ENCODE measurements at regions not wholly inside any gene's neighbourhood (a gene's known extent, or its start where the extent isn't known, plus 50 kb on each side); places are given as distances from the start of the nearest gene placed in this dataset.
"Not testable (repeated sequence)": the region's sequence is repeated elsewhere in the genome, so short reads cannot be mapped to it uniquely, and the experiment has no call there.

DNA sequence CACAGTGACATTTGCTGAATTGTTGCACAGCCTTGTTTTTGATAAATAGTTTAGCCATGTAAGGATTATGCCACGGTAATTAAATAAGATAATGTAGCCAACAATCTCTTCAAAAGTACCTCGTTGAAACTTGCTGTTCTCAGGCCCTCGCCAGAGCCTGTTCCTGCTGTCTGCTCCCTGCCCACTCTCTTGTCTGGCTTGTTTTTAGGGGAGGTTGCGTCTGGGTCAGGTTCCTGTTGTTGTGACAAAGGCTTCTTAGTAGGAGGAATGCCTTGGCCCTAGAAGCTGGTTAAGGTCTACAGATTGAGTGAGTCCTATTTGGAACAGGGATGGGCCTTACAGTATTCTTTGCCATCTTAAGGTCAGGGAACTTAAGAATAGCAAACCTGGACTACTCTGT, 294.0 kb upstream of the NOTCH2NLA start:
- H3K27ac ChIP-seq; H3K27me3 ChIP-seq; H3K4me1 ChIP-seq; H3K4me3 ChIP-seq (replicated peaks in 1 of 3); H3K9me3 ChIP-seq; DNase-seq; intact Hi-C loops (cut with DNase I); H3K36me3 ChIP-seq: not testable (repeated sequence)
- no CpG with 5 or more reads among the region's 4 CpGs for WGBS, 2 donors

DNA sequence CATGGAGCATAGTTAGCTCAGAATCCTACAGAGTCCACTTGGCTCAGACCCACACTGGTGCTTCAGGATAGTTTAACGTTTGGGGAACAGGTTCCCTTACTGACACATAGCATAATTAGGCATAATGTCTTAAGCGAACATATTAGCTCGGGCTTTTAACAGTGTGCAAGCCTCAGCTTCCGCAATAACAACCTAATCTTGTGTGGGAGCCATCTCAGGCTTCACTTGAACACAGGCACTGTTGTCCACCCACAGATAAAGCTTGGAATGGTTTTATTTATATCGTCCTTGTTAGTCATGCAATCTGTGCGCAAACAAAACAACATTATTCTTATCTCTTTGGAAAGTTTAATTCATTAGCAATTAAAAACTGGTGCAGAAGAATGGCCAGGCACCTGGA, 293.5 kb upstream of the NOTCH2NLA start:
- H3K27me3 ChIP-seq; intact Hi-C loops (cut with DNase I); H3K9me3 ChIP-seq; H3K4me3 ChIP-seq (replicated peaks in 1 of 3); DNase-seq; H3K27ac ChIP-seq; H3K4me1 ChIP-seq; H3K36me3 ChIP-seq: not testable (repeated sequence)
- WGBS, 2 donors: no CpG with 5 or more reads among the region's 6 CpGs

GRCh38 chr1:146521804-146522203, 293.0 kb upstream of the NOTCH2NLA start:
- H3K9me3 ChIP-seq; H3K27ac ChIP-seq; H3K4me3 ChIP-seq (replicated peaks in 1 of 3); H3K4me1 ChIP-seq; H3K36me3 ChIP-seq; DNase-seq; intact Hi-C loops (cut with DNase I); H3K27me3 ChIP-seq: not testable (repeated sequence)
- WGBS, 2 donors: no CpG with 5 or more reads among the region's 2 CpGs

- H3K4me1 ChIP-seq; H3K27ac ChIP-seq; intact Hi-C loops (cut with DNase I); H3K9me3 ChIP-seq; H3K36me3 ChIP-seq; H3K27me3 ChIP-seq; H3K4me3 ChIP-seq (replicated peaks in 1 of 3); DNase-seq: not testable (repeated sequence)
- WGBS, 2 donors: no CpG with 5 or more reads among the region's 4 CpGs
Measured at GRCh38 chr1:146513754-146514153, 284.9 kb upstream of the NOTCH2NLA start.

GRCh38 chr1:146511047-146511777, 282.4 kb upstream of the NOTCH2NLA start:
- H3K9me3 ChIP-seq; H3K27ac ChIP-seq; H3K27me3 ChIP-seq; H3K4me3 ChIP-seq (replicated peaks in 1 of 3); H3K4me1 ChIP-seq; DNase-seq; intact Hi-C loops (cut with DNase I); H3K36me3 ChIP-seq: not testable (repeated sequence)
- no CpG with 5 or more reads among the region's 7 CpGs for WGBS, 2 donors

GRCh38 chr1:146510248-146510983, 281.6 kb upstream of the NOTCH2NLA start:
- intact Hi-C loops (cut with DNase I); DNase-seq; H3K36me3 ChIP-seq; H3K27ac ChIP-seq; H3K4me3 ChIP-seq (replicated peaks in 1 of 3); H3K9me3 ChIP-seq; H3K27me3 ChIP-seq; H3K4me1 ChIP-seq: not testable (repeated sequence)
- no CpG with 5 or more reads among the region's 4 CpGs for WGBS, 2 donors

DNA sequence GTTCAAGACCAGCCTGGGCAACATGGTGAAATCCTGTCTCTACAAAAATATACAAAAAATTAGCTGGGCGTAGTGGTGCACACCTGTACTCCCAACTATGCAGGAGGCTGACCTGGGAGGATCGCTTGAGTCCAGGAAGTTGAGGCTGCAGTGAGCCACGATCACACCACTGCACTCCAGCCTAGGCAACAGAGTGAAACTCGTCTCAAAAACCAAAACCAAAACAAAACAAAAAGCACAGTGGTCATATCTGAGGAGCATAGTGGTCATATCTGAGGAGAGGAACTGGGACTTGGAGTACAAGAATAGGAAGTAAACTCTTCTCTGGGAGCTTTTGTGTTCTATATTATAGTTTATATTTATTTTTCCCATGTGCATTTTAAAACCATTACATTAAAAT, 275.3 kb upstream of the NOTCH2NLA start:
- H3K27me3 ChIP-seq; H3K27ac ChIP-seq; H3K4me3 ChIP-seq (replicated peaks in 1 of 3); H3K36me3 ChIP-seq; DNase-seq; intact Hi-C loops (cut with DNase I); H3K4me1 ChIP-seq; H3K9me3 ChIP-seq: not testable (repeated sequence)
- WGBS, 2 donors: 77 to 95% methylated on average over 3 to 4 of the region's 4 CpGs

DNA sequence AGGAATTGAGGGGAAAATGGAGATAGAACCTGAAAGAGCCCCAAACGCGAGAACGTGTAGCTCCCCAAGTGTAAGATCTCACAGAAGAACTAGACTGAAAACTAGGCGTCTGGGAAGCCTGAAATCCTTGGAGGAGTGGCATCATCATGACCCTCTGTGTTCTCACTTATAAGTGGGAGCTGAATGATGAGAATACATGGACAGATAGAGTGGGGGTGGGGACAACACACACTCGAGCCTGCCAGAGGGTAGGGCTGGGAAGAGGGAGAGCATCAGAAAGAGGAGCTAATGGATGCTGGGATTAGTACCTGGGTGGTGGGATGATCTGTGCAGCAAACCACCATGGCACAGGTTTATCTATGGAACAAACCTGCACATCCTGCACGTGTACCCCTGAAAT, 258.7 kb upstream of the NOTCH2NLA start:
- WGBS, 2 donors: no CpG with 5 or more reads among the region's 6 CpGs
- intact Hi-C loops (cut with DNase I); DNase-seq; H3K27me3 ChIP-seq; H3K4me3 ChIP-seq (replicated peaks in 1 of 3); H3K27ac ChIP-seq; H3K36me3 ChIP-seq; H3K9me3 ChIP-seq; H3K4me1 ChIP-seq: not testable (repeated sequence)

GRCh38 chr1:146487155-146487554, 258.3 kb upstream of the NOTCH2NLA start:
- no CpG with 5 or more reads among the region's 24 CpGs for WGBS, 2 donors
- DNase-seq, H3K27ac ChIP-seq: not testable (repeated sequence)

GRCh38 chr1:146486300-146487014, 257.6 kb upstream of the NOTCH2NLA start:
- H3K36me3 ChIP-seq; H3K27me3 ChIP-seq; H3K27ac ChIP-seq; H3K9me3 ChIP-seq; intact Hi-C loops (cut with DNase I); H3K4me1 ChIP-seq: not testable (repeated sequence)
- DNase-seq: peak; percentile 50 to 54
- no CpG with 5 or more reads among the region's 35 CpGs for WGBS, 2 donors
- peak overlapping the region in 1 of 3 donors; percentile 14 for H3K4me3 ChIP-seq (replicated peaks in 1 of 3)

More at GRCh38 chr1:146487155-146487554, 258.3 kb upstream of the NOTCH2NLA start:
- H3K27me3 ChIP-seq; H3K9me3 ChIP-seq; H3K4me1 ChIP-seq; H3K36me3 ChIP-seq; intact Hi-C loops (cut with DNase I); H3K4me3 ChIP-seq (replicated peaks in 1 of 3): not testable (repeated sequence)

DNA sequence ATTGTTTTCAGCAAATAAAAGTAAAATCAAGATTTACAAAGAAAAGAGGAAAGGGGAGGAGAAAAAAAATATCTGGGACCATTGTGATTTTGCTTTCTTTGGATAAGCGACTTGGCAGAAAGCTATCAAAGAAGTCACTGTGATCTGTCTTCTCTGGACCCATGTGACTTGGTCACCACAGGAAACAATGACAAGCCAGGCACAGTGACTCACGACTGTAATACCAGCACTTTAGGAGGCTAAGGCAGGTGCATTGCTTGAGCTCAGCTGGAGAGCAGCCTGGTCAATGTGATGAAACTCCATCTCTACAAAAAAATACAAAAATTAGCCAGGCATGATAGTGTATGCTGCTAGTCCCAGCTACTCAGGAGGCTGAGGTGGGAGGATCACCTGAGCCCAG, 255.4 kb upstream of the NOTCH2NLA start:
- 82 to 86% methylated on average over 1 of the region's 2 CpGs for WGBS, 2 donors
- intact Hi-C loops (cut with DNase I): not testable (repeated sequence)

GRCh38 chr1:146479188-146479587, 250.4 kb upstream of the NOTCH2NLA start:
- H3K9me3 ChIP-seq; H3K4me3 ChIP-seq (replicated peaks in 1 of 3); H3K27ac ChIP-seq; H3K36me3 ChIP-seq; H3K4me1 ChIP-seq; H3K27me3 ChIP-seq; intact Hi-C loops (cut with DNase I); DNase-seq: not testable (repeated sequence)
- 64 to 81% methylated on average over 1 to 2 of the region's 2 CpGs for WGBS, 2 donors

More for the DNA sequence above, 255.4 kb upstream of the NOTCH2NLA start:
- DNase-seq; H3K4me3 ChIP-seq (replicated peaks in 1 of 3); H3K27ac ChIP-seq; H3K36me3 ChIP-seq; H3K27me3 ChIP-seq; H3K9me3 ChIP-seq; H3K4me1 ChIP-seq: not testable (repeated sequence)
